Endodermal cell (in vitro differentiated cells): ENCODE measurements at regions not wholly inside any gene's neighbourhood (a gene's known extent, or its start where the extent isn't known, plus 50 kb on each side); places are given as distances from the start of the nearest gene placed in this dataset.

ENCODE experiments used
- DNase-seq: peaks from one replicate; pipeline ENCODE4 v3.0.0-alpha.2; 2017
- H3K27ac ChIP-seq: 2 replicates; pipeline ENCODE4 v1.5.1; 2013; ENCODE audit warnings: mild to moderate bottlenecking, low read depth, low read length, moderate library complexity
- H3K27me3 ChIP-seq: 2 replicates; pipeline ENCODE4 v1.6.1; 2013; ENCODE audit warnings: mild to moderate bottlenecking, low read length, moderate library complexity; ENCODE audit not compliant: insufficient read depth, control insufficient read depth, poor library complexity, severe bottlenecking
- H3K36me3 ChIP-seq: 2 replicates; pipeline ENCODE4 v1.7.0; 2013; ENCODE audit warnings: mild to moderate bottlenecking, low read length, moderate library complexity; ENCODE audit not compliant: control insufficient read depth, insufficient read depth
- H3K4me1 ChIP-seq: one replicate; pipeline ENCODE4 v1.7.0; 2013; ENCODE audit warnings: low read length; ENCODE audit not compliant: control insufficient read depth, insufficient read depth
- H3K4me3 ChIP-seq: 2 replicates; pipeline ENCODE4 v1.5.1; 2013; ENCODE audit warnings: mild to moderate bottlenecking, low read length, moderate library complexity
- H3K9ac ChIP-seq: 2 replicates; pipeline ENCODE4 v1.6.1; 2013; ENCODE audit warnings: mild to moderate bottlenecking, low read length, moderate library complexity; ENCODE audit not compliant: poor library complexity, severe bottlenecking; ENCODE audit errors: extremely low read depth
- H3K9me3 ChIP-seq: 2 replicates; pipeline ENCODE4 v1.6.1; 2013; ENCODE audit warnings: mild to moderate bottlenecking, low read length, moderate library complexity; ENCODE audit not compliant: control insufficient read depth
- H3K27ac Mint-ChIP-seq: 2 replicates; pipeline ENCODE4 v1.8.0; 2020; ENCODE audit warnings: mixed read lengths
- H3K27me3 Mint-ChIP-seq: 2 replicates; pipeline ENCODE4 v1.8.0; 2021; ENCODE audit warnings: mild to moderate bottlenecking, mixed read lengths; ENCODE audit not compliant: insufficient read depth
- H3K36me3 Mint-ChIP-seq: 2 replicates; pipeline ENCODE4 v1.8.0; 2020; ENCODE audit warnings: low read depth, mixed read lengths
- H3K4me1 Mint-ChIP-seq: 2 replicates; pipeline ENCODE4 v1.8.0; 2020; ENCODE audit warnings: mixed read lengths
- H3K4me3 Mint-ChIP-seq: 2 replicates; pipeline ENCODE4 v1.8.0; 2020; ENCODE audit warnings: mild to moderate bottlenecking, moderate library complexity, mixed read lengths
- H3K9me3 Mint-ChIP-seq: 2 replicates; pipeline ENCODE4 v1.8.0; 2020; ENCODE audit warnings: mild to moderate bottlenecking, mixed read lengths
- WGBS, 2 experiments: methylation state at CpG; one replicate each; pipeline versions ENCODE4 v1.1.5 to v1.1.7; 2013; ENCODE audit warnings: missing lambda C conversion rate in 2 of 2, mixed read lengths in 1 of 2; ENCODE audit not compliant: insufficient coverage in 1 of 2, insufficient read length in 1 of 2; 5-methylcytosine and 5-hydroxymethylcytosine counted together
- TF ChIP-seq, protein P1 (sequence below): fragments of 200-600 bp; sonication (generic); conservative IDR thresholded peaks from 2 replicates; pipeline ENCODE4 v1.5.0; 2021; ENCODE audit warnings: antibody characterized with exemption, mild to moderate bottlenecking

DNA sequence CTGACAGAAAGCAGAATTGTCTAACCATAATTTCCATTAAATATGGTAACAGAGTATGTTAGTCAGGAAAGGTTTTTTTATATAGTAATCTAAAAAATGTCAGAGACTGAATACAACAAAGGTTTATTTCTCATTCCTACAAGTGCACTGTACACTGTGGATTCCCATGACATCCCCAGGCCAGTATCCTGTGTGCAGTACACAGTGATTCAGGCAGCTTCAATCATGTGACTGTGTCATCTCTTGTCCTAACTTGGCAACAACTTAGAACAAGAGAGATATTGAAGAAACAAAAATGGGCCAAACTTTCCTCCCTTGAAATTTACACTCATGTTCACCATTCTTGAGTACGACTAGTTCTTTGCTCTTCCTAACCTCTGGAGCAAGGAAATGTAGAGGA lies 189.8 kb upstream of the SEMA3A start:
- H3K36me3 Mint-ChIP-seq = no peaks in the 10 kb centered on the region
- H3K4me3 Mint-ChIP-seq = no peak overlapping the region
- H3K27ac ChIP-seq = no peak overlapping the region
- TF ChIP-seq, protein P1, sequence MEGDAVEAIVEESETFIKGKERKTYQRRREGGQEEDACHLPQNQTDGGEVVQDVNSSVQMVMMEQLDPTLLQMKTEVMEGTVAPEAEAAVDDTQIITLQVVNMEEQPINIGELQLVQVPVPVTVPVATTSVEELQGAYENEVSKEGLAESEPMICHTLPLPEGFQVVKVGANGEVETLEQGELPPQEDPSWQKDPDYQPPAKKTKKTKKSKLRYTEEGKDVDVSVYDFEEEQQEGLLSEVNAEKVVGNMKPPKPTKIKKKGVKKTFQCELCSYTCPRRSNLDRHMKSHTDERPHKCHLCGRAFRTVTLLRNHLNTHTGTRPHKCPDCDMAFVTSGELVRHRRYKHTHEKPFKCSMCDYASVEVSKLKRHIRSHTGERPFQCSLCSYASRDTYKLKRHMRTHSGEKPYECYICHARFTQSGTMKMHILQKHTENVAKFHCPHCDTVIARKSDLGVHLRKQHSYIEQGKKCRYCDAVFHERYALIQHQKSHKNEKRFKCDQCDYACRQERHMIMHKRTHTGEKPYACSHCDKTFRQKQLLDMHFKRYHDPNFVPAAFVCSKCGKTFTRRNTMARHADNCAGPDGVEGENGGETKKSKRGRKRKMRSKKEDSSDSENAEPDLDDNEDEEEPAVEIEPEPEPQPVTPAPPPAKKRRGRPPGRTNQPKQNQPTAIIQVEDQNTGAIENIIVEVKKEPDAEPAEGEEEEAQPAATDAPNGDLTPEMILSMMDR = no peak
- H3K27ac Mint-ChIP-seq = no peak overlapping the region
- 100% methylated on average over 1 of the region's 1 CpG; no CpG with 5 or more reads in 1 of the 2 experiments for WGBS, 2 experiments
- no peak overlapping the region for H3K4me3 ChIP-seq
- no peaks in the 10 kb centered on the region for H3K9me3 ChIP-seq
- H3K27me3 ChIP-seq = no peaks in the 10 kb centered on the region
- H3K36me3 ChIP-seq = no peaks in the 10 kb centered on the region
- no peak for DNase-seq
- H3K27me3 Mint-ChIP-seq = no peaks in the 10 kb centered on the region
- H3K9ac ChIP-seq = no peak overlapping the region
- no peaks in the 10 kb centered on the region for H3K9me3 Mint-ChIP-seq
- no peaks in the 10 kb centered on the region for H3K4me1 Mint-ChIP-seq
- H3K4me1 ChIP-seq = no peaks in the 10 kb centered on the region

DNA sequence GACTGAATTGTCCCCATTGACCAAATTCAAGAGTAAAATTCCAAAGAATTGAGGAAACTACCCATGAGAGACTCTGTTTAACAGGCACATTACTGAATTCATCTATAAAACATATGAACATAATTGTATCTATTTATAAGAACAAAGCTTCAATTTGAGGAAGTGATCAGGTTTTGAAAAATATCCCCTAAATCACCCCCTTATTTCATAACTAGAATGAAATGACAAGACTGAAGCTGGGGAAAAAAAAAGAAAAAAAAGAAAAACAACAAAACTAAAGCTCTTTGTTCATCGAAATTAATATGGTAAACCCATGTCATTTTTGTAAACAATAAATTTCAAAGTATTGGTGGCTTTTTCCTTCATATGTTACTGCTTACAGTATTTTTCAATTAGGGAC lies 184.9 kb upstream of the SEMA3A start:
- Mint-ChIP-seq H3K4me1 (no peaks in the 10 kb centered on the region), H3K27ac (no peak overlapping the region), H3K27me3 (no peaks in the 10 kb centered on the region), H3K9me3 (peaks cover 2% of the 10 kb centered on the region), H3K36me3 (no peaks in the 10 kb centered on the region), H3K4me3 (no peak overlapping the region)
- WGBS, 2 experiments = 89% methylated on average over 1 of the region's 1 CpG; no CpG with 5 or more reads in 1 of the 2 experiments
- H3K9me3 ChIP-seq = no peaks in the 10 kb centered on the region
- no peak overlapping the region for H3K9ac ChIP-seq
- H3K4me1 ChIP-seq = no peaks in the 10 kb centered on the region
- no peaks in the 10 kb centered on the region for H3K27me3 ChIP-seq
- no peak overlapping the region for H3K27ac ChIP-seq
- DNase-seq = no peak
- H3K36me3 ChIP-seq = no peaks in the 10 kb centered on the region
- TF ChIP-seq, protein P1 = no peak
- no peak overlapping the region for H3K4me3 ChIP-seq

DNA sequence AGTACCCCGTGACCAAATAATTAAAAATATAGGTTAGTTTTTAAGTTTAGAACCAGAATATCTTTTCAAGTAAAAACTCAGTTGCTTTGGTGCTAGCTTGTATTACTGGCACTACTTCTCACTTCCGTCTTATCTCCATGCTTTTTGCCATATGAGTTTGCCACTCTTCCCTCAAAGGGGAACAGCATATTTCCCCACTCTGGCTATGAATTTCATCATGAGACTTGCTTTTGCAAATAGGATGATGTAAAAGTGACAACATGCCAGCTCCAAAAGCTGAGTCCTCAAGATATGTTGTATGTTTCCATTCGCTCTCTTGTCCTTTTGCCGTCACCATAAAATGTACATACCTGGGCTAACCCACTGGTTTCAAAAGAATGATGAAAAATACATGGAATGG lies 178.1 kb upstream of the SEMA3A start:
- Histone ChIP-seq H3K9me3 (no peaks in the 10 kb centered on the region), H3K9ac (no peak overlapping the region), H3K27me3 (no peaks in the 10 kb centered on the region), H3K4me1 (no peaks in the 10 kb centered on the region), H3K27ac (no peak overlapping the region), H3K4me3 (no peak overlapping the region), H3K36me3 (no peaks in the 10 kb centered on the region)
- Mint-ChIP-seq H3K27me3 (no peaks in the 10 kb centered on the region), H3K27ac (no peak overlapping the region), H3K4me3 (no peak overlapping the region), H3K36me3 (no peaks in the 10 kb centered on the region), H3K9me3 (no peaks in the 10 kb centered on the region), H3K4me1 (peaks cover 7% of the 10 kb centered on the region)
- WGBS, 2 experiments = 94 to 98% methylated on average over 3 of the region's 4 CpGs
- no peak for DNase-seq
- TF ChIP-seq, protein P1 = no peak
